Stimulated activated naive CD8-positive, alpha-beta T cell treated with anti-CD3 and anti-CD28 coated beads, Interleukin-15, amount 100 ng/mL, for 72 hours (primary cell): ENCODE measurements at regions not wholly inside any gene's neighbourhood (a gene's known extent, or its start where the extent isn't known, plus 50 kb on each side); places are given as distances from the start of the nearest gene placed in this dataset.
A peak's percentile ranks its signal among the peaks of the same experiment; 100 is the strongest.

ENCODE experiments used
- ATAC-seq: fragments of 150-1000 bp; cut with Tn5 transposase; 2 replicates; pipeline ENCODE4 v1.10.0; 2021; ENCODE audit warnings: mild to moderate bottlenecking, moderate library complexity
- DNase-seq, 2 donors: peaks; one replicate each; pipeline ENCODE4 v3.0.0; 2021 to 2022
- H3K27ac Mint-ChIP-seq, 2 donors: one replicate each; pipeline ENCODE4 v1.8.0; 2022; ENCODE audit warnings: mild to moderate bottlenecking in 2 of 2, mixed read lengths in 2 of 2, moderate library complexity in 2 of 2
- H3K27me3 Mint-ChIP-seq: one replicate; pipeline ENCODE4 v1.8.0; 2022; ENCODE audit warnings: mixed read lengths
- H3K4me1 Mint-ChIP-seq: one replicate; pipeline ENCODE4 v1.8.0; 2022; ENCODE audit warnings: mild to moderate bottlenecking, mixed read lengths
- H3K4me3 Mint-ChIP-seq, 2 donors: one replicate each; pipeline ENCODE4 v1.8.0; 2022; ENCODE audit warnings: mild to moderate bottlenecking in 2 of 2, mixed read lengths in 2 of 2, moderate library complexity in 1 of 2
- H3K9me3 Mint-ChIP-seq, 2 donors: one replicate each; pipeline ENCODE4 v1.8.0; 2022; ENCODE audit warnings: mixed read lengths in 2 of 2

DNA sequence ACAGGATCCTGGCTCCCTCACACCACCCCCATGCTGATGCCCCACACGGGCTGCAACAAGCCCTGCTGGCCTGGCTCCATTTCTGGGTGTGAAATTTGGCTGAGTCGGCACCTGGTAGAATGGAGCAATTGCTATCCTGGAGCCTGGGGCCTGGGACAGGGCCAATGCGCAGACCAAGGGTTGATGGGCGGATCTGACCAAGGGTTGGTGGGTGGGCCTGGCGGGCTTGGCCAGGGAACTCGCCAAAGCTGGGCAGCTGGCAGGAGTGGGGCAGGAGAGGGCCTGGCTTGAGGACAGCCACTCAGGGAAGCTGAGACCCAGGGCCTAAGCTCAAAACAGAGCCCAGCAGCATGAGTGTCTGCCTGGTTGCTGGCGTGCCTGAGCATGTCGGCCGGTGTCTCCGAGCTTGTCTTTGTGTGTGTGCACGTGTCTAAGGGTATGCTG lies 70.9 kb upstream of the POU3F1 start:
- DNase-seq = no peak
- H3K27ac Mint-ChIP-seq = no peak overlapping the region
- no peaks in the 10 kb centered on the region for H3K9me3 Mint-ChIP-seq
- no peaks in the 10 kb centered on the region for H3K27me3 Mint-ChIP-seq
- no peak for ATAC-seq
- H3K4me3 Mint-ChIP-seq = no peak overlapping the region
- H3K4me1 Mint-ChIP-seq = peaks cover 5% of the 10 kb centered on the region

DNA sequence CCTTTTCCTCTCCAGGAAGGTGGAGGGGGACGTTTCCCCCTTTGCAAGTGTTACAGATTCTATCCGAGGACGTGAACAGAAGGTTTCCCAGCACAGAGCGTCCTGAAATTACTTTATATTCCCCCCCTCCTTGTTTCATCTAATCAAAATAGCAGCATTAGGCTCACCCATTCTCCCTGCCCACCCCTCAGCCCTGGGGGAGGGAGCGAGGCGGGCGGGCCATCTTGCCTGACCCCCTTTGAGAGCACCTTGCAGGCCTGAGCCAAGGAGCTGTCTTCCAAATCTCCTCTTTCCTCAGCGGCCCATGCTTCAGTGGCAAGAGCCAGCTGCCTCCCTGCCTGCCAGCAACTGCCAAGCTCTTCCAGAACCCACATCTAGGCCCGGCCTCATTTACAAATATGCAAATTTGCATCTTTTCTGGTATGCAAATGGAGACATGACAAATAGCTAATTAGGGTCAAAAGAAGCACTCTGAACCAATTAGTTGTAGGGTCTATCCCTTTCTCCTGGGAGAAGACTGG lies 69.1 kb upstream of the POU3F1 start:
- Mint-ChIP-seq H3K27me3 (peaks cover 6% of the 10 kb centered on the region), H3K9me3 (no peaks in the 10 kb centered on the region), H3K4me3 (no peak overlapping the region), H3K27ac (no peak overlapping the region), H3K4me1 (peaks cover 5% of the 10 kb centered on the region)
- DNase-seq (no peak), ATAC-seq (no peak)

DNA sequence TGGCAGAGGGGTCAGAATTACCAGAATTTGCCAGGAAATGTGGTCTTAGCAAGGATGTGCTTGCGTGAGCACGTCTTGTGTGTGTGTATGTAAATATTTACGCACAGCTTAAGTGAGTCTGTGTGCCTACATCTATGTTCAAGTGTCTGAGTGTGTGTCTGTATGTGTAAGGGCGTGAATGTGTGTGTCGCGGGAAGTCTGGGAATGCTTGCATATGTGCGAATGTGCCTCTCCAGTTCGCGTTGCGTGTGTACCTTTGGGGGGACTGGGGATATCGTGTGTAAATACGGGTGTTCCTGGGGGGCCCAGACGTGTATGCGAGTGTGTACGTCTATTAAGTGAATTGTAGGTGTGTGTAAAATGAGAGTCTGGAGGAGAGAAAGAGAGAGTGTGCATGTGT lies 68.6 kb upstream of the POU3F1 start:
- no peak for DNase-seq
- peaks cover 5% of the 10 kb centered on the region for H3K4me1 Mint-ChIP-seq
- H3K9me3 Mint-ChIP-seq = no peaks in the 10 kb centered on the region

DNA sequence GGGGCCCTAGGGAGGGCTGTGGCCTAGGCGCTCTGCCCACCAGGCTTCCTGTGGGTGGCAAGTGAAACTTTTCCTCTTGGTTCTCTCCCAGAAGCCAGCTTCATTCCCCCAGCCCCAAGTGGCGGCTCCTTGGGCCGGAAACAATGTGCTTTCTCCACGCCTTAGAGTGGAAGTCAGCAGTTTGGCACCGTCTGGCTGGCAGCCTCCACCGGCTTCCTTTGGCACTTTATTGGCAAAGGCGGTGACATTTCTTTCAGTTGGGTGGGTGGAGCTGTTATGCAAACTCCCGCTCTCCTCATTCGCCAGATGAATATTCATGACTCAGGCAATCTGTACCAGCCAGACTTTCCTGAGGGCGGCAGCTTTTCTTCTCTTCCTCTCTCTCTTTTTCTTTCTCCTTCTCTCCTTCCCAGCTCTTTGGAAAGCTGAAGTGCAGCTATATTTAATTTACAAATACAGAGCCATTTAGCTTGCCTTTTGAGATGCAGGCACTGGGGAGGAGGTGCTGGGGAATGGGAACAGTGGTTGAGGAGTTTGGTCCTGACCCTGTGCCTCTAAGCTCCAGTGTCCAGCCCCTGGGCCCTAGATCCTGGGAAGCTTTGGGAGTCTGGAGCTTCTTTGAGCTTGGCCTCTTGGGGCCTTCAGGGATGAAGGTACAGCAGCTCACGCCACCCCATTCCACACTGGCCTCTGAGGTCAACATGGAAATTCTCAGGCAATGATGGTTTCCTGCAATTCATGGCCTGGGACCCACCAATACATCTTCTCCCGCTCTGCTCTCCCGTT lies 67.8 kb upstream of the POU3F1 start:
- ATAC-seq (no peak), DNase-seq (no peak)
- no peak overlapping the region for H3K4me3 Mint-ChIP-seq
- peaks cover 5% of the 10 kb centered on the region for H3K4me1 Mint-ChIP-seq
- no peaks in the 10 kb centered on the region for H3K9me3 Mint-ChIP-seq
- H3K27ac Mint-ChIP-seq = peak overlapping the region in 1 of 2 donors; percentile 50
- peaks cover 6% of the 10 kb centered on the region for H3K27me3 Mint-ChIP-seq

More for the DNA sequence above, 68.6 kb upstream of the POU3F1 start:
- Mint-ChIP-seq H3K27ac (no peak overlapping the region), H3K27me3 (peaks cover 6% of the 10 kb centered on the region), H3K4me3 (no peak overlapping the region)
- no peak for ATAC-seq

DNA sequence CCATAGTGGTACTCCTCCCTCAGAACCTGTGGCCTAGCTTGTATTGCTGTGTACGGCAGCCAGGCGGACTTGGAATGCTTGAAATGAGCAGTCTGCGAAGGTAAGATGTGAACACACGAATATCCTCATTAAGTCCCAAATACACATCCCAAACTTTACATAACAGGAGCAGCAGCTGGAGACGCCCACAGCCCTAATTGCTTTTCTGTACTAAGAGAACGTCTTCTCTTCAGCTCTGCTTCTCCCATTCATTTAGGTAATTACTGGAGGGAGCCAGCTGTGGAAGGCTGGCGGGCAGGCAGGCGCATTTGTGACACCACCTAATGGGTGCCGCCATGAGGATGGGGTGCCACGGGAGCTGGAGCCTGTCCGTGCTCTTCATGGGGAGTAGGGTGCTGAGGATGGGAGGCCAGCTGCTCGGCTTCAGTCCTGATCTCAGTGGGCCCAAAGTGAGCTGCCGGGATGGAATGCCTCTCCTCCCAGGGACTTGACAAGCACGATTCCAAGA lies 66.6 kb upstream of the POU3F1 start:
- ATAC-seq = no peak
- H3K4me3 Mint-ChIP-seq = no peak overlapping the region
- H3K27ac Mint-ChIP-seq = no peak overlapping the region
- peaks cover 6% of the 10 kb centered on the region for H3K27me3 Mint-ChIP-seq
- H3K9me3 Mint-ChIP-seq = no peaks in the 10 kb centered on the region
- DNase-seq = no peak
- peaks cover 5% of the 10 kb centered on the region for H3K4me1 Mint-ChIP-seq

DNA sequence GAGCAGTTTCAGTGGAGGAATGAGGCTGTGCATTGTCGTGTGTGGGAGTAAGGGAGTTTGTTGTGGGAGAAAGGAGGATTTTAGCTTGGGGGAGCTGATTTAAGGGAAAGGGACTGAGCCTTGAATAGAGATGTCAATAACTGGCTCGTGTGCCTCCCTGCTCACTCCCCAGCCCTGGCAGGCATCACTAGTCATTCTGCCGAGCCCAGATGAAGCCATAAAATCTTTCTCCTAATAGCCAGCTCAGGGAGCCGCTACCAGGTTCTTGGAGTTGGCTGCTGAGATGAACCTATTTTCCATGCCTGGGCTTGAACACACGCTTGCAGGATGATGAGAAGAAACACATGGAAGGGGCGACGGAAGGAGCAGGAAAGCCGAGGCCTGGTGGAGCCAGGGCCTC lies 65.0 kb upstream of the POU3F1 start:
- DNase-seq (no peak), ATAC-seq (no peak)
- H3K4me3 Mint-ChIP-seq = no peak overlapping the region
- no peaks in the 10 kb centered on the region for H3K9me3 Mint-ChIP-seq
- H3K27me3 Mint-ChIP-seq = peaks cover 6% of the 10 kb centered on the region
- H3K4me1 Mint-ChIP-seq = peaks cover 5% of the 10 kb centered on the region
- no peak overlapping the region for H3K27ac Mint-ChIP-seq

DNA sequence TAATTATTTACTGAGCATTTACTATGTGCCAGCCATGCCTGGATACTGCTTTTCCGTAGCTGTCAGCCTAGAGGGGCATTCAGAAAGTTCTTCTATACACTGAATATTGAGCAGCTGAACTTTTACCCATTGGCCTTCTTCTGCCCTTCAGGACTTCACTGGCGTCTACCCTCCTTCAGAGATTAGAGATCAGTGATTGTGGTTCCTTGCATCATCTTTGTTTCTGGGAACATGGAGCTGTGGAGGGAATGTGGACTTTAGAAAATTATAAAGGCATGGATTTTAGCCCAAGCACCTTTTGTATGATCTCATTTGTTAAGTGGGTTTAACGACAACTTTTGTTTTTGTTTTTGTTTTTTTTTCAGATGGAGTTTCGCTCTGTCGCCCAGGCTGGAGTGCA lies 58.7 kb upstream of the POU3F1 start:
- no peaks in the 10 kb centered on the region for H3K9me3 Mint-ChIP-seq
- H3K4me1 Mint-ChIP-seq = no peaks in the 10 kb centered on the region
- no peak for DNase-seq
- H3K4me3 Mint-ChIP-seq = no peak overlapping the region
- H3K27me3 Mint-ChIP-seq = peaks cover 19% of the 10 kb centered on the region
- ATAC-seq = no peak
- no peak overlapping the region for H3K27ac Mint-ChIP-seq

DNA sequence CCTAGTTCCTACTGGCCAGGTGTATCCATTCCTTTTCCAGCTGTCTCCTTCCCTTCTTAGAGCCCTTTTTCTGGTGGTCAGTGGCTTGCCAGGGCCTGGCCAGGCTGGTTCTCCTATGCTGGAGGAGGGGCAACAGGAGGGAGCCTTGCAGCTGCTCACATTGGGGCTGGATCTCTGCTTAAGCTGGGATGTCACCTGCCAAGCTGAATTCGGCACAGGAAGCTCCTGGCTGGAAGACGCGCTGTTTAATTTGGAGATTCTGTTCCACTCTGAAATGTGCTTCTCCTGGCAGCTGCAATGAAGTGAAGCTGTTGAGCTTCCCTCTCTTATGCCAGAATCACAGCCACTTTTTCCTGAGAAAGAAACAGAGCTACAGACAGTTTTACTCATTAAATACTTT lies 56.0 kb upstream of the POU3F1 start:
- Mint-ChIP-seq H3K4me3 (no peak overlapping the region), H3K27ac (no peak overlapping the region), H3K4me1 (no peaks in the 10 kb centered on the region), H3K27me3 (peaks cover 19% of the 10 kb centered on the region), H3K9me3 (no peaks in the 10 kb centered on the region)
- DNase-seq = no peak
- ATAC-seq = no peak

DNA sequence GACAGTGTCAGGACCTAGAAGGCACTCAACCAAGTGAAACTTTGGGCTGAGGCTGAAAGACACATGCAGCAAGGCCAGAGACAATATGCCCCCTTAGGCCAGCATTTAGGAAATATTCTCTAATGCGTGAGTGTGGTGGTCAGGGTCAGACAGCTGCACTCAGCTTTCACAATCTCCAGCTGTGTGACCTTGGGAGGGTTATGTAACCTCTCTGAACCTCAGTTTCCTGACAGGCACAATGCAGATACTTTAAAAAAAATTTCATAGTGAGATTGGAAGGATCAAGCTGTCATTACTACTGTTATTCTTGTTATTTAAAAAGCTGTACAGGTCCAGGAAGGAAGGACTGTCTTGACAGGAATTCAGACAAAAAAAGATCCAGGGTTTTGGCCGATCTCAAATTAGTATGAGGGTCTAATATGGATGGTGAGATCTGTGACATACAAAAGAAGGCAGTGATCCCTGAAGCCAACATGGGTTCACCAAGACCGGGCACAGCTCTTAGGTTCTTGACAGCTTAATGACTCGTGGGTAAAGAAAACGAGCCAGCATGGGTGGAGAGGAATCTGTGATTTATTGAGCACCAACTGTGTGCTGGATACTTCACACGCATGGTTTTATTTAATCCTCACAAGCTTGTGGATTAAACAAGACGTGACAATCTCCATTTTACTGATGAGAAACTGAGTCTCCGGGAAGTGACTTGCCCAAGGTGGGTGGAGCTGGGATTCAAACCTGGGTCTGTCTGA lies 54.6 kb upstream of the POU3F1 start:
- ATAC-seq (no peak), DNase-seq (no peak)
- Mint-ChIP-seq H3K4me1 (no peaks in the 10 kb centered on the region), H3K4me3 (no peak overlapping the region), H3K9me3 (no peaks in the 10 kb centered on the region), H3K27me3 (peaks cover 19% of the 10 kb centered on the region), H3K27ac (no peak overlapping the region)

DNA sequence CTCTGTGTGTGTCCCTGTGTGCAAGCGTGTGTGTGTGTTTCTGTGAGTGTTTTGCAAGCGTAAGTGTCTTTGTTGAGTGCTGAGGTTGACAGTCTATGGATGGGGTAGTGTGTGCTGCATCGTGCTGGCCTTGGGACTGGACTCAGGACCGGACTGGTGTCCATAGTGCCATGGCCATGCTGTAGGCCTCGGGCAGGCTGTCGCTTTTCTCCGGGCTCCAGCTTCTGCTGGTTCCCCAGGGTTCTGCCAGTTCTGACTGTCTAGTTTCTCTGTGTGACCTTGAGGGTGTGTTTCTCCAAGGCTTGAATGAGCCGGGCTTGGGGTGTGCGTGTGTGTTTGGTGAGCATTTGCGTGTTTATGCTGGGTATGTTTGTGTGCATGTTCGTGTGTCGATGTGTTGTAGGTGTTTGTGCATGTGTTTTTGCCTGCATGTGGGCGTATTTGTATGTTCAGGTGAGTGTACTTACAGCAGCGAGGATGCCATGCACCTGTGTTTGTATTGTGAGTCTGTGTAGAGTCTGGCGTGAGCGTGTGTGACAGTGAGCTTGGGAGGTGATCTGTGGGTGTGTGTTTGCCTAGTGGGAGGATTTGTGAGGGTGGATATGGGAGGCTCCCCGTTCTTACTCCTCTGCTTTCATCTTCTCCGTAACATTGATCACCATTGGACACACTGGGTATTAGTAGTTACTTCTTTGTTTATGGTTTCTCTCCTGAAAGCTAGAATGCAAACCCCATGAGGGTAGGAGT lies 51.7 kb upstream of the POU3F1 start:
- no peaks in the 10 kb centered on the region for H3K9me3 Mint-ChIP-seq
- H3K27me3 Mint-ChIP-seq = peaks cover 21% of the 10 kb centered on the region

DNA sequence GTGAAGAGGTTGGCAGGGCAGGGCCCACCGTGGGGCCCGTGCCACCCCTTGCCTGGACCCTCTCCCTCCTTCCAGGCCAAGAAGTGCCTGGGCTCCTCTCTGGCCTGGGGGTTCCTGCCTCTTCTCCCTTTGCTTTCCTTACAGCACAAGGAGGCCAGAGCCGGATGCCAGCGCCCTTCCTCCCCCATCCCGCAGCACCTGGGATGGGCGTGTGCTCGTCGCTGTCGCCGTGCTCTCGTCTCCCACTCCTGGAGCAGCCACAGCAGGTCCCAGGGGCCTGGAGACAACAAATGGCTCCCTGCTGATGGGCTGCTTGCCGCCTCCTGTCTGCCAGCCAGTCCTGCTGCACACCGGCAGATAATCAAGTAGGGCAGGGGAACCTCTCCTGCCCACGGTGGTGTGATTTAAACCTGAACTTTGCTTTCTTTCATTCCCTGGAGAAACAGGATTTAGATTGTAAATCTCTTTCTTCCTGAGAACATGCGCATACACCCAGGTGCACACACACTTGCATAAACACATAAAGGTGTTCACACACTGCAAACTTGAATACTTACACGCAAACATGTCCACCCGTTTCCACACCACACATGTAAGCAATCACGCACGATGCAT lies 50.8 kb upstream of the POU3F1 start:
- no peak overlapping the region for H3K27ac Mint-ChIP-seq
- ATAC-seq = no peak

More for the DNA sequence above, 51.7 kb upstream of the POU3F1 start:
- DNase-seq (no peak), ATAC-seq (no peak)
- no peak overlapping the region for H3K27ac Mint-ChIP-seq
- H3K4me1 Mint-ChIP-seq = no peaks in the 10 kb centered on the region
- no peak overlapping the region for H3K4me3 Mint-ChIP-seq

More for the DNA sequence above, 50.8 kb upstream of the POU3F1 start:
- Mint-ChIP-seq H3K4me1 (no peaks in the 10 kb centered on the region), H3K9me3 (no peaks in the 10 kb centered on the region), H3K27me3 (peaks cover 26% of the 10 kb centered on the region), H3K4me3 (no peak overlapping the region)
- DNase-seq = no peak
